GM21737 (cell line): ENCODE measurements at regions not wholly inside any gene's neighbourhood (a gene's known extent, or its start where the extent isn't known, plus 50 kb on each side); places are given as distances from the start of the nearest gene placed in this dataset.
"Not testable (repeated sequence)": the region's sequence is repeated elsewhere in the genome, so short reads cannot be mapped to it uniquely, and the experiment has no call there.

ENCODE experiments used
- ATAC-seq: cut with Tn5 transposase; IDR thresholded peaks from one replicate; pipeline ENCODE4 v1.9.1; 2021; ENCODE audit warnings: mild to moderate bottlenecking, moderate library complexity; ENCODE audit not compliant: unreplicated experiment

- no peak for ATAC-seq
These were observed 767.8 kb upstream of the LUZP2 start for GRCh38 chr11:23729088-23729487.

DNA sequence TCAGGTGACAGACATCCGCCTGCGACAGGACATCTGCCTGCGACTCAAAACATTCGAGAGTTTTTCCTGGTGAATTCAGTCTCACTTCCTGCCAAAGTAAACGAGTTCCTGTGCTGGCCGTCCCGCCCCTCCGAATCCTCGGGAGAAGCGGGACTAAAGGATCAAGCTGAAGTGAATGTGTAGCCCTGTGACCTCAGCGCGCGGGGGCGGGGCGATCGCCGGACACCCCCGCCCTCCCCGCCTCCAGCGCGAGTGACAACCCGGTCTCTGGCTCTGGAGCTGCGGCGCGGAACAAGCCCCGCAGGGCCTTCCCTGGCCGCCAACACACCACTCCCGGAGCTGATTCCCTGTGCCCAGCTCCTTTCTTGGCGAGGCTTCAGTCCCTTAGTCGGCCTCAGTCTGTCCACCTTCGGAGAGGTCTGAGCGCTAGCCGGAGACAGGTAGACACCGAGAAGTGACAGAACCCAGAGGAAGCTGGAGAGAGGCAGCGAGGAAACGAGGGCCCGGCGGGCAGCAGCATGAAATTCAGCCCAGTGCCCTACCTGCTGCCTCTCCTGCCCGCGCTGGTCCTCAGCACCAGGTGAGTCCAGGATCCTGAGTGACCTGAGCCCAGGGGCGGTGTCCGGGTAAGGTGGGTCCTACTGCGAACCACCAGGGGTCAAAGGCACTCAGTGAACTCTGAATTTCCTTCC lies 766.4 kb upstream of the LUZP2 start:
- ATAC-seq: no peak

- ATAC-seq: no peak
These were observed 764.8 kb upstream of the LUZP2 start for GRCh38 chr11:23732026-23732425.

GRCh38 chr11:23746896-23747295 lies 750.0 kb upstream of the LUZP2 start:
- ATAC-seq: no peak

DNA sequence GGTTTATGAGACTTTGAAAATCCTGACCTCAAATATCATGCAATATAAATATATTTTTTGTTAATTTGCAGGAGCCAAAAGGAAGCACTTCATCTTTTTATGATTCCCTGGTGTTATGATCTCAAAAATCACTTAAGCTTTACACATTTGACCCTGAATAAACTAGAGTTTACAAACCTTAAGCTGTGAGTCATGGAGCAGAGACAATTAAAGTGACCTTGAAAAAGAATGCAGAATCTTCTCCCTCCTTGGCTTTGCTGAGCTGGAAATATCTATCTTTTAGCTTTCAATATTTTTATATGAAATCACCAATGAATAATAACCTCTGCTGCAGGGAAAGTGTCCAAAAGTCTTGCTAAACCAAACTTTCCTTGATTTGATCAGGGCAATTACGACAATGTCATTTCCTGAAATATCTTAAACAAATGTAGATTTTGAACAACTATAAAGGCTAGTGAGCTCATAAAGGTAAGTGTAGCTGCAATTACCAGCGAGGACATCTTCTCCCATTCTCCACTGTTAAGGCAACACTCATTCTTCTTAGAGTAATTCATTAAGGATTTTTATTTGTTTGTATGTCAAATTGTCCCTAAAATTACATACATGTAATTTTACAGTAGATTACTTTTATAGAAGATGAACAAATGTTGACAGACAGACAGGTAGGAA lies 747.0 kb upstream of the LUZP2 start:
- no peak for ATAC-seq

GRCh38 chr11:23751280-23751679 lies 745.6 kb upstream of the LUZP2 start:
- ATAC-seq: no peak

DNA sequence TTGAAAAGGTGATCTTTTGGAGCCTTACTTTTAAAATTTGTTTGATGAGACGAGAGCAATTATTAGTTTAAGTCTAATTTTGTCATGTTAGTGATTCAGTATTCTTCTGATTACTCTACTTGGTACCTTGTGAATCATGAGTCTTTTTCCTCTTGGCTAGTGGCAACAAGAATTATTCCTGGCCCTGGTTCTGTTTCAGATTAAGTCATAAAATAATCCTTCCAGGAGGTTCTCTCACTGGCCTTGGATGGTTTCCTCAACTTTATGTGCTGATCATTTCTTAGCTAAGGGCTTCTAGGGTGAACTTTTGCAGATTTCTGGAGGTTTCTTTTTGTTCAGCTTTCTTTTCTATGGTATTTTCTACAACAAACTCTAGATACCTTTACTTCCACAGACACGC lies 741.8 kb upstream of the LUZP2 start:
- no peak for ATAC-seq

DNA sequence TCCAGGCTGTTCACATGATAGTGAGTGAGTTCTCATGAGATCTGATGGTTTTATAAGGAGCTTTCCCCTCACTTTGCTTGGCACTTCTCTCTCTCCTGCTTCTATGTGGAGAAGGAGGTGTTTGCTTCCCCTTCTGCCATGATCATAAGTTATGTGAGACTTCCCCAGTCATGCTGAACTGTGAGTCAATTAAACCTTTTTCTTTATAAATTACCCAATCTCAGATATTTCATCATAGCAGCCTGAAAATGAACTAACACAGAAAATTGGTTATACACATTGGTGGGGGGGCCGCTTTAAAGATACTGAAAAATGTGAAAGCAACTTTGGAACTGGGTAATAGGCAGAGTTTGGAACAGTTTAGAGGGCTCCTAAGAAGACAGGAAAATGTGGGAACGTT lies 741.1 kb upstream of the LUZP2 start:
- no peak for ATAC-seq

GRCh38 chr11:23759489-23759888 lies 737.4 kb upstream of the LUZP2 start:
- ATAC-seq: no peak

- ATAC-seq: no peak
These were observed 732.6 kb upstream of the LUZP2 start for GRCh38 chr11:23764286-23764685.

DNA sequence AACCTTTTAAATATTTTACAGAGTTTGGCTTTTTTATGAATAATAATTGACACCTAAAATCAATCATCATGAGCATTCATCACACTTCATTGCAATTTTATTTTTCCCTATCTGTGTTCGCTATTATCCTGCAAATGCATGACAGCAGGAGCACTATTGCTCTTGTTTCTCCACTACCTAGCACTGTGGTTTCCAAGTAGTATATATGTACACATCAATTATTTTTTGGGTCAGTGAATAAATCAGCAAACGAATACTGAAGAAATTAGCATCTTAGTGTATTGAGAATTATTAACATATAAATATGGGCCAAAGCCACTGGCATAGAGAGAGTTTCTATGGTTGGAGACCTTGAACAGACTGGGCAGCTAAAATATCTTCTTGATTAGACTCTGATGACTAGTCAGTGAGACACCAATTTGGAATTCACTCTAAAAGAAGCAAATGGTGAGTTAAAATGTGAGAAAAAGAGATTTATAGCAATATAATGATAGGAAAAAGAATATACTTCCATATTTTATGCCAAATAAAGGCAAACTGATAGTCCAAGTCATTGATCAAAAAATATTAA lies 731.1 kb upstream of the LUZP2 start:
- no peak for ATAC-seq

DNA sequence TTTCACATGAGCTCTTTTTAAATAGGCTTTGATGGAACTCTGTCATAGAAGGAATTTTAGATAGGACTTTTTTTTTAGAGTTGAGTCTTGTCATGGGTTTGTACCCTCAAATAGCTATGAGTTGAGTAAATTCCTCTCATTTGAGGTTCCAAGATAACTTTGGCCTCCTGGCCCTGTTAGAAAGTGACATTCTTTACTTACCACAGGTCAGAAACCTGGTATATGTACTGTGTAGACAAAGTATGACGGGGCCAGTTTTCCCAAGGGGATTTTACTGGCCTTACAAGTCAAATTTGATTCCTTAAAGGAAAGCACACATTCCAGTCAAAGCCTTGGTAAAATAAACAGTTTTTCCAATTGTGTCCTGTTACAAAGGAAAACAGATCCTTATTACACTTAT lies 729.3 kb upstream of the LUZP2 start:
- ATAC-seq: no peak

DNA sequence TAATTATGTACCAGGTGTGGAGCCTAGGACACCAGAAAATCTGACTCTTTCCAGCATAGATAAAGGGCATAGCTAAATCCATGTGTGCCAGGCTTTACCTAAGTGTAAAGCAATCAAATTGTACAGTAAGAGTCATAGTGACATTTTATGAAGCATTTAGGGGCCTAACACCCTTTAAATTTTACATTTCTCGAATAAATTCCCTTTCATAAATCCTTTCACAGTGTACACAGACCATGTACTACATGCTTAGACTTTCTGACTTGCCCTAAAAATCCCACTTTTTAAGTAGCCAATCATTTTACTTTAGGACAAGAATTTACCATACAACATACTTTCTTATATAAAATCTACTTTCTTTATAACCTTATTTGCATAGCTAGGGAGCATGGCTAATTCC lies 727.6 kb upstream of the LUZP2 start:
- no peak for ATAC-seq

DNA sequence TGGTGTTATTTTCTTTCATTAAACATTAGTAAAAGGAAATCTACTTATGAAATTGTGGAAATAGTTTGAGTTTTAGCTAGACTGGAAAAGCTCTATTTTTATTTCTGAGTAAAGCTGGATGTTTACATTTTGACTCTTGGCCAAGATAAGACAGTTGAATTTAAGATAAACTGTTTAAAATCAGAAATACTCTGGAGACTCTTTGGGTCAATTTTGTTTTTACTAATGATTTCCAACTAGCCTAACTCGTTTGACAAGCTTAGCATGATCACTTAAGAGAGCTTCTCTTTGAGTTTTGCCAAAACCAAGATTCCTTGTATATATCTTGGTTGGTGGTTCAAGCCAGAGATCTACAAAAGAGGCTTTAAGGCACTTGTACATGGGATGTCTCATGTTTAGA lies 724.8 kb upstream of the LUZP2 start:
- no peak for ATAC-seq

DNA sequence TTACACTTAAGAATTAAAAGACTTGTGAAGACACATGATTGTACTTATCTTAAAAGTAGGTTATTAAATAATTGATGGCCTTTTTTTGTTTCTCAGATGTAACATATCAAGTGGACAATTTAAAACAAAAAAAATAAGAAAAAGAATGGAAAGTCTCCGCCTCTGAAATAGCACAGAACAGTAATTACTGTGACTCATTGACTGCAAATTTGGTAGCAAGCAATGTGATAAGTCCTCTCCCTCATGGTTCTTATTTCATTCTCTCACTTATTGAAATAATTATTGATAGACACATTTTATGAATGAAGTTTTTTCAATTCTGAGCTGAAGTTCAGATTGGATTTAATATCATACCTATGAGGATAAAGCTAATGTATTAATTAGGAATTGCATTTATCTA lies 717.9 kb upstream of the LUZP2 start:
- ATAC-seq: no peak

- no peak for ATAC-seq
These were observed 716.6 kb upstream of the LUZP2 start for GRCh38 chr11:23780231-23780630.

- ATAC-seq: no peak
These were observed 714.9 kb upstream of the LUZP2 start for GRCh38 chr11:23781803-23782560.

DNA sequence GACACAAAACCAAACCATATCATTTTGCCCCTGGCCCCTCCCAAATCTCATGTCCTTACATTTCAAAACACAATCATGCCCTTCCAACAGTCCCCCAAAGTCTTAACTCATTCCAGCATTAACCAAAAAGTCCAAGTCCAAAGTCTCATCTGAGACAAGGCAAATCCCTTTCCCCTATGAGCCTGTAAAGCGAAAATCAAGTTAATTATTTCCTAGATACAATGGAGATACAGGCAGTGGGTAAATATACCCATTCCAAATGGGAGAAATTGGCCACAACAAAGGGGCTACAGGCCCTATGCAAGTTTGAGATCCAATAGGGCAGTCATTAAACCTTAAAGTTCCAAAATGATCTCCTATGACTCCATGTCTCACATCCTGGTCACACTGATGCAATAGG lies 709.9 kb upstream of the LUZP2 start:
- ATAC-seq: not testable (repeated sequence)

DNA sequence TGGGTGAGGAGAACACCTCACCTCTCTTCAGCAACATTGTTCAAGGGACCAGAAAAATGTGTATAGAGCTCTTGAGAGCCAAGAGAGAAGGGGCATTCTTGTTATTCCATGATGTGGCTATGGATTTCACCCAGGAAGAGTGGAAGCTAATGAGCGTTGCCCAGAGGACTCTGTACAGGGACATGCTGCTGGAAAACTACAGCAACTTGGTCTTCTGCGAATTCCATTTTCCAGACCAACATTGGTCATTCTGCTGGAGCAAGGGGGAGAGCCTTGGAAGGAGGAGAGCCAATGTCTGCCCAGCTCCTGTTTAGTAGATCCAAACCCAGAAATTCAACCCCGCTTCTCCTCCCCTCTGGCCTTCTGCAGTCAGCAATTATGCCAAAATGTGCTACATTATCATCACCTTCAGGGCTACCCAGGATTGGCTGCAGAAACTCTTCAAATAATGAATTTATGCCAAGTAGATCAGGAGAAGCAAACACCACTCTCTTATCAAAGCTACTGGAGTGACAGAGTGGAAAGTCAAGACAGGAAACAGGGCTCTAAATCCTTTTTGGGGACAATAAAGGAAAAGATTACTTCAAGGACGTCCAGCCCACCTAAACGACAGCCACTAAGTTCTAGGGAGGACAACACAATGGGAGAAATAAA lies 707.5 kb upstream of the LUZP2 start:
- no peak for ATAC-seq

DNA sequence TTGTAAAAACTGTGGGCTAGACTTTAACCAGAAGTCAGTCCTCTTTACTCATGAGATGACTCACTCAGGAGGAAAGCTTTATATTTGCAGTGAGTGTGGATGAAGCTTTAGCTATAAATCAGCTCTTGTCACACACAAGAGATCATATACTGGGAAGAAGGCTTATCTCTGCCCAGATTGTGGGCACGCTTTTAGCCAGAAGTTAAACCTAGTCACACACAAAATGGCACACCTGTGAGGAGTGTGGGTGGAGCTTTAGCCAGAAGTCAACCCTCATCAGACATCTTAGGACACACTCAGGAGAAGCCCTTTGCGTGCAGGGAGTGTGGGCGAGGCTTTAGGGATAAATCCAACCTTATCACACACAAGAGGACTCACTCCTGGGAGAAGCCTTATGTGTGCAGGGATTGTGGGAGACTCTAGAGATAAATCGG lies 706.9 kb upstream of the LUZP2 start:
- no peak for ATAC-seq
